ENCODE measurements at regions not wholly inside any gene's neighbourhood (a gene's known extent, or its start where the extent isn't known, plus 50 kb on each side); places are given as distances from the start of the nearest gene placed in this dataset.

DNA sequence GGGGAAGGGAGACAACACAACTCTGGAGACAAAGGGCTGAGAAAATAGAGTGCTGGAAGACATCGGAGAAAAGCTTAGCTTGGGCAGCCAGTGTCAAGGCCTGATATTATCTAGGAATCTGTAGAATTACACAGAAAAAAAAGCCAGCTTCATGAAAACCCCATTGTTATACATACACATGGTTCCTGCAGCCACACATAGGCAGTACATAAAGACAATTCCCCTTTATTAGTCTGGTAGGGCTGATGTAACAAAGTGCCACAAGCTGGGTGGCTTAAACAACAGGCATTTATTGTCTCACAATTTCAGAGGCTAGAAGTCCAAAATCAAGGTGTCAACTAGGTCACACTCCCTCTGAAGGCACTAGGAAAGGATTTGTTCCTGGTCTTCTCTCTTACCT lies 503.5 kb downstream of the MID1IP1 start:
- no peak for DNase-seq

DNA sequence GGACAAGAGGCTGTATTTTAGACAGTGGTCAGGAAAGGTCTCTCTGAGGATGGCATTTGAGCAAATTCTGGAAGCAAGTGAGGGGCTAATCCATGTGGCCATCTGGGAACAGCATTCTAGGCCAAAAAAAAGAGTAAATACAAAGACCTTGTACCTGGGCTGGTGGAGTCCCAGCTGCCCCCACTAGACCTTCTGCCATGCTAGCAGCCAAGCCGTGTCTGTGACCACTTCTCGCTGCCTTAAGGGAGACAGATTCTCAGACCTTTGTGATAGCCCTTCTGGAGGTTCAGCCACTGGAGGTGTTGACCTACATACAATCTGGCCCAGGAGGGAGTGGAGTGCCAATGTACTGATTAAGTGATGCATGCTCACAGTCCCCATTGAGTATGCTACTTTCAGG lies 506.2 kb downstream of the MID1IP1 start:
- DNase-seq: no peak

DNA sequence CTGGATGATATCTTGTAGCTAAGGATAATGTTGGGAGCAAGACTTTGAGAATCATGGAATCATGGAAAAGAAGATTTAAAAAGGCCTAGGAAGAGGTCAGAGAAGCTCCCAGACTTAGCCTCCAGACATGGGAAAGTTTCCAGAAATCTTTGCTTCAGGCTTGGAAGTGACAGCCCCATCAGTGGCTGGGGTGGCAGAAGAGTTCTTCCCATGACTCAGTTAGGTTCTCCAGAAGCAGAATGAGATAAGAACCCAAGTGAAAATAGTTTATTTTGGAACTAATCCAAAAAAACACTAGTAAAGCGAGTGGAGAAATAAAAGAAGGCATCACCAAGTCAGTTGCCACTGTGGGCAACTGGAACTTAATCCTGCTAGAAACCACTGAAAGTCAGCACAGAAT lies 506.9 kb downstream of the MID1IP1 start:
- DNase-seq: no peak

DNA sequence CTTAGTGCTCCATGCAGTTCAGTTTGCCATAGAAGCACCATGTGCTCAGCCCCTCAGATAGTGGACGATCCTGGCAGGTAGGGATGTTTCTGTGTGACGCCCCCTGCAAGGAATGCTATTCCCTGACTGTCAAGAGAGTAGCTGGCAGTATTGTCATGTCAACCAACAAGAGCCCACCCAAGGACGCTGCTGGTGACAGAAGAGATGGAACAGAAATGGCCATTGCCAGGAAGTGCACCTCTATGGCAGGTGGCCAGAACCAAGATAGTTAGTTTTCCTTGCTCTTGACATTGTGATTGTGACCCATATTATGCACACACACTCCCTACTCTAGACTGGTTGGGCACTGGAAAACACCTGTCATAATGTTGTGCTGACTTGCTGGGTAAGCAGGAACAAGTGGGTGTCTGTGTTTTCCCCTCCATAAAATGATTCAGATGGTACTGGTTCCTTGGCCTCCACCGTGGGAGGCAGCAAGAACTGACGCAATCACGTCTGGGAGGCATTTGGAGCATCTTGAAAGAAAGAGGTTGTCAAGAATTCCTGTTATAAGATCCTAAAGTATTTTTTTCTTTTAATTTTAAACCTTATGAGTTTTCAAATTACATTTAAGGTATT lies 507.9 kb downstream of the MID1IP1 start:
- DNase-seq: peak in 1 of 2 experiments; percentile 1

DNA sequence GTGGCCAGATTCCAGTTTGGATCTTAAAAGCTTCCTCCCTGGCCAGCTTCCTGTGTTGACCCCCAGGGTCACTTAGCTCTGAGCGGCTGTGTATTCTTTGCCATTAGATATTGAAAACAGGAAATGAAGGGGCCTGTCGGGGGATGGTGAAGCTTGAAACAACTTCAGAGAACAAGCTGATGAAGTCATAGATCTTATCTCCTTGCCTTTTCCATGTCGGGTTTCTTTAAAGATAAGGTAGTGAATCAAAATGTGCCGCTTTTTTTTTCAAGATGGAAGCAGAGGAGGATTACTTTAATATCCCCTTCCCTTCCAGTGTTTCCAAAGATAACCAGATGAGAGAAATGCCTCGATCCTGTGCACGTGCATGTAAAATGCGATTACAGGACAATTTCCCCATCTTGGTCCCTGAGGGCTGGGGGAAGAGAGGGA lies 508.5 kb downstream of the MID1IP1 start:
- no peak for DNase-seq

DNA sequence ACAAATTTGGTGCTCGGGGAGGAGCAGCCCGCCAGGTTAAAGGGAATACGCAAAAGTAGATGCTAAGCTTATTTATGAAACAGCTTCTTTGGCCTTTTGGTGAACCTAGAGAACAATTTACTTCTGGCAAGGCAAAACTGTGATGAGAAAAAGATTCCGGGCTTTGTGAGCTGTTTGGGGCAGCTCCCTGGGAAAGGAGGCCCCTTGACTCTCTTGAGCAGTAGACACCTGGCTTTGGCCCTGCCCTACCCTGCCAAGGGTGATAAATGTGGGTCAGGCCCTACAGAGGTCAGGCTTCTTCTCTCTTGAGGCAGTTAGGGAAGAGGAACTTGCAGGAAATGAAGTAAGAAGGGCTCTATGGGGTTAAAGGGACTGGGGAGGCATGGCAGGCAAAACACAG lies 509.6 kb downstream of the MID1IP1 start:
- DNase-seq: no peak

DNA sequence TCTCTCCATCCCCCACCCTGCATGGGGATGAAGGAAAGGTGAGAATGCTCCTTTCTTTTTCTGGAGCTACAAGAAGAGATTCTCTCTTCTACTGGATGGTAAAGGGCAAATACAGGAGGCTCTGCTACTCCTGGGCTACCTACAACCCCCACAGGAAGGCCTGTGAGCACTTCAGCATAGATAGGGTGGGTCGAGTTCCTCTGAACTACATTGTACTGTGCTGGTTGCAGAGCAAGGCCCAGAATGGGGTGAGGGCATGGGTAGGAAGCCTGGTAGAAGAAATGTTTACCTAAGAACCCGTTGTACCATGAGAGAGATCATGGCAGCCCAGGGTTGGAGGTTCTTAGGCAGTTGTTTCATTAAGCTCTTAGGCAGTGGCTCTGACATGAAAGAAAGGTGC lies 510.4 kb downstream of the MID1IP1 start:
- no peak for DNase-seq

DNA sequence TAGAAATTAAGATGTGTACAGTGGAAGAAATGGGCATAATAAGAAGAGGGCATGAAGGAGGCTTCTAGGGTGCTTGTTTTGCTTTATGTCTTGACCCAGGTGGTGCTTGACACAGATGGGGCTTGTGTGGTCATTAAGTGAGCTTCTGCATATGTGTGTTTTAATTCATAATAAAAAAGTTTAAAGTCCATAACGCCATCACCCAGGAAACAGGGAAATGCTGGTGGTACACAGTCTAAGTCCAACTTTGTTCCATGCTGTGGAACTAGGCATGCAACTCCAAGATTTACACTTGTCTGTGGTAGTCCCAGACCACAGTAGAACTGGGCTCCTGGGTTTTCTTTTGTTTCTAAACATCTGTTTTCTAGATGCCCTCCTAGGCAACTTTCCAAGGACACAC lies 511.9 kb downstream of the MID1IP1 start:
- no peak for DNase-seq

DNA sequence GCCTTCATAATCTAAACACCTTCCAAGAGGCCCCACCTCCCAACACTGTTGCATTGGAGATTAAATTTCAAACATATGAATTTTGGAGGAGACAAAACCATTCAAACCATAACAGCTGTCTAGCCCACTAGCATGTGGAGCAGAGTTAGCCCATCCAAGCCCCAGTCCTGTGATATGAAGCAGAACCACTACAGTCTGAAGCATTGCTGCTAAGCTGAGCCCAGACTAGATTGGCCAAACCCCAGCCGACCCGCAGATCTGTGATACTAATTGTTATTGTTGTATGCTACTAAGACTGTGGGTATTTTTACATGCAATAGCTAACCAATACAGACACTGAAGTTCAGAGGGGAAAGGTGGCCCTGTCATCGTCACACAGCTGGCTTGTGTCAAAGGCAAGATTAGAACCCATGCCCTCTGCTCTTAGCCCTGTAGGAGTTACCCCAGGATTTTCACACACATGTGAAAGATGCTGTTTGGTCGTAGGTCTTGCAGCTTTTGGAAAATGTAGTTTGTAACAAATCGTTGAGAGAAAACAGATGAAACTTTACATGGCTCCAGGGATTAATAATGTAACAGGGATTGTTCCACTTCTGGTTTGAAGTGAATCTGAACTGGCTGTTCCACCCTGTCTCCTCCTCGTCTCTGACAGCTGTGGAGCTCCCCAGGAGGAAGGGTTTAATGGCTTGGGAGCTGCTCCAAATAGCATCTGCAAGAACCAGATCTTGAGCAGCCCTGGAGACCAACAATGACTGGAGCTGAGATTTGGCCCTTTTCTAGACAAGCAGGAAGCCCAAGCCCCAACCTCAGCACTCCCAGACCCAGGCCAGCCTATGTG lies 517.5 kb downstream of the MID1IP1 start:
- no peak for DNase-seq

DNA sequence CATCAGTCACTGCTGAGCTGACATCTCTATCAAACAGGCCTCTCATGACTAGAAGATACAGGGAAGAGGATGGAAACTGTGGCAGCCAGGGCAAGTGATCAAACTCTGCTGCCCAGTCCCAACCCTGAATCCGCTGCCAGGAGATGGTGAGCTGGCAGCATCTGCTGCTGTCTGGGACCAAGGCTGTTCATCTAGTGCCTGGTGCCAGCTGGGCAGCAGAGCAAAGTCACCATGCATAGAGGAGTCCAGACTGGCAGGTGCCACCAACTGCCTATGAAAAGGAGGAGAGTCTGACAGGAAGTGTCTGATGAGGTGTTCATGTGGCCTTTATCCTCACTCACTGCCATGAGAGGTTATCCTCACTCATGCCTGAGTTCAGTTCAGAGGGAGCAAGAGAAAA lies 518.9 kb downstream of the MID1IP1 start:
- DNase-seq: peak in 1 of 2 experiments; percentile 6

DNA sequence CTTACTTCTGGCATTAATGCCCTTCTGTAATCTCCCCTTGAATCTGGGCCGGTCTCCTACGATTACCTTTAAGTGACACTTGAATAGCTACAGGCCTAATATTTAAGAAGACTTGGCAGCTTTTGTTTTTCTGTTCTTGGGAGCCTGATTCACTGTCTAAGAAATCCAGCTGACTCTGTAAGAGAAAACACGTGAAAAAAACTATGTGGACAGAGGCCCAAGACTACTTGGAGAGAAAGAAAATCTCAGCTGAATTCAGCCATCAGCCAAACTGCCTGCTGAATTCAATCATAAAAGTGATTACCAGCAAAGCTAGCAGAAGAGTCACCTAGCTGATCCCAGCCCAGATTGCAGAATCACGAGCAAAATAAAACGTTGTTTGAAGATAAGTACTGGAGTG lies 521.2 kb downstream of the MID1IP1 start:
- DNase-seq: no peak

DNA sequence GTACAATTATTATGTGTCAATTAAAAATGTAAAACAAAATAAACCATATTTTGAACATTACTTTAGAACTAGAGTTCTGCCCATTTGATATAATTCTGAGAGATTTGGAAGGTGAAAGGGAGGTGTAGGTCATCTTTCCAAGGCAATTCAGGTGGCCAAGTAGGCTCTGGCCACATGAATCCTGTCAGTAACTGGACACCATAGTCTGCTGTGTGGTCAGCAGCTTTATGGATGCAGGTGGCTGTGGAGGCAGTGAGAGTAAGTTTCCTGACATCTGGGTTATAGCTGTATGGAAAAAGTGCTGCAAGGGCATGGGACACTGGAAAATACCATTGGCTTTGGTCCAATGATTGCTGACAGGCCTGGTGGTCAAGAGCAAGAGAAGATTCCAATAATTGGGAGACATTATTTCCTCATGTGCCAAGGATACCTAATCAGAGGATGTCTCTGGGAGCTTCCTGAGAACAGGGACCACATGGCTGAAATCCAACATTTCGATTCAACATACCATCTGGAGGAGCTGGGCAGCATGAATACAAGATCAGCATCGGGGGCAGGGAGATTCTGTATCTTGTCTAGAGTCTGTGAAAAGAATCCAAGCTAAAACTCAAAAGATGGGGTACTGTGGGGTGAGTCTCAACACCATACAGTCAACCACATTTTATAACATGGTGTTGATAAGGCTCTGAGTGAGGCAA lies 523.1 kb downstream of the MID1IP1 start:
- DNase-seq: no peak

DNA sequence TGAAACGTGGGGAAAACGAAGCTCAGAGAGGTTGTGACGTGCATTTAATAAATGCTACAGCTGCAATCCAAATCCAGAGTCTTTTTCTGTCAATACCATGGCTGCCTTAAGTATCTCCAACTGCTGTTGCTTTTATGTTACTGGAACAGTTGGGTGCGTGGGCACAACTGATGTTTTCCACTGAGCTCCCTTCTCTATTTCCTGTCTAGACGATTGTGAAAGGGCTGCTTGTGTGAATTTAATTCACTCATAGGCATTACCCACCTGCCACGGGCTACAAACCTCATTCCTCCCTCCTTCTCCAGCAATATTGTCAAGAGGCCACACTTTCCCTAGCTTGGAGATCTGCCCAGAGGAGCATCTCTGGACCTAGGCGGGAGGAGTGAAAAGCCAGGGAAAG lies 526.0 kb downstream of the MID1IP1 start:
- no peak for DNase-seq

DNA sequence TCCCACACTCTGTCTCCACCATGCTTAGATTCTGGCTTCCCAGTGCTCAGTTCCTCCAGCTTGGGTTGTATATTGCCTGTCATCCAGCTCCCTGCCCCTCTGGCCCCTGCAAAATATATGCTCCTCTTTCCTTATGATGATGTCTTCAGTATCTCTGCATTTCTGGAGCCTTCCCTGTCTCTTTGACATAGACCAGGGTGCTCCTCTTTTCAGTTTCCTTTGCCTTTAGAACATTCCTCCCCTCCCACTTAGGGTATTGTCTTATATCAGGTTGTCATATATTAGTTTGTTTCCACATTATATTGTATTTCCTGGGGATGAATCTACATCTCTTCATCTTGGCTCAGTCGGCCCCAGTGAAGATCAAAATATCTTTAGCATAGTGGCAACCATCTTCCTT lies 526.4 kb downstream of the MID1IP1 start:
- no peak for DNase-seq

DNA sequence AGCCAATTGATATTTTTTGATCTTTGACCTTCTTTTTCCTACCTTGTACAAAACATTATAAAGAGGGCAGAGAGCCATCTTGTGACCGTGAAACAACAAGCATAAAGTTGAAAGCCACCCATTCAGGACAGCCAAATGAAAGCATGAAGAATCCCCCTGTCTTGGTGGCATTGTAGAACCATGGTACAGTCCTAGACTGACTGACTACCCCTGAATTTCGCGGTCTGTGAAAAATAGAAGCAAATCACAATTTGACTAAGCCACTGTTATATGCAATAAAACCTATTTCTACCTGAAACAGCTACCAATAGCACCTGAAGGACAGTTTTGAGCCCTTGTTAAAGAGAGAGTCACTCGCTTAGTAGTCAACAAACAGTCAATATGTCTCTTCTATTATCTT lies 527.4 kb downstream of the MID1IP1 start:
- no peak for DNase-seq

DNA sequence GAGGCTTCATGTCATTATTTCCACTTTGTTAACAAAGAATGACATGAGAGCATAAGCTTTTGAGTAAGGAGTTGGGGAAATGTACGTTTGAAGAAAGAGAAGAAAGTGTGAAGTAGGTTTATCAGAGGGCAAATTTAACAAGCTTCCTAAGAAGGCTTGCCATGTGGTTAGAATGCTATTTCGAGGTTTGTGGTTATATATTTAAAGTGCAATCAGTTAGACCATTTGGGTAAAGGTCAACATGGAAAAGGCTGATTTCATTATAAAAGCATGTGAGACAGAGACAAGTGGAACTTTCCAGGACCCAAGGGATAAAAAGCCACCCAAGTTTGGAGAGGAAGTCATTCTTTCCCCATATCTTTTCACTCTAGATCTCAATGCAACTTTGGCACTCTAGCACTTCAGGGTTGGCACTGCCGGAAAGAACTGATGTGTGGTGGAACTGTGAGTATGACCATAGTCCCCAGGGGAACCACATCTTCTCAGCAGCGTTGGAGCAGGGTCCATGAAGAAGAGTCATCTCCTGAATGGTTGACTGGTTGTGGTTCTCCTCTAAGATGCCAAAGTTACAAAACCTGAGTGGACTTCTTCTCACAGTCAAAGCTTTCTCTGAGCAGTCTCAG lies 529.9 kb downstream of the MID1IP1 start:
- no peak for DNase-seq

DNA sequence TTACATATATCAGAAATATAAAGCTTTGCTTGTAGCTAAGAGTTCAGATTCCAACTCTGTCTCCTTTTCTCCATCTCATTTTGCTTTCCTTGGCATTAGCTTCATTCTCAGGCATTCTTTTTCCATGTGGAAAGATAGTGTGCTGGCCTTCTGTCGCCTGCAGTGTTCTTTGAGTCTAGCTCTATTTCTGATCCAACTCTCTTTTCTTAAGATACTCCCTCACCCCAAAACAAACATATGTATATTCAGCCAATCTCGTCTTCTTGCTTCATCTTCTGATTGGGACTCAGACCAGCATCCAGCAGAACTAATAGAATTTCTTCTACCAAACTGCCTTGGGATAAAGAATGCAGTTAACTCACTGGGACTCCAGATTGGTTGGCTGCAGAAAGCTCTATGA lies 532.2 kb downstream of the MID1IP1 start:
- no peak for DNase-seq

DNA sequence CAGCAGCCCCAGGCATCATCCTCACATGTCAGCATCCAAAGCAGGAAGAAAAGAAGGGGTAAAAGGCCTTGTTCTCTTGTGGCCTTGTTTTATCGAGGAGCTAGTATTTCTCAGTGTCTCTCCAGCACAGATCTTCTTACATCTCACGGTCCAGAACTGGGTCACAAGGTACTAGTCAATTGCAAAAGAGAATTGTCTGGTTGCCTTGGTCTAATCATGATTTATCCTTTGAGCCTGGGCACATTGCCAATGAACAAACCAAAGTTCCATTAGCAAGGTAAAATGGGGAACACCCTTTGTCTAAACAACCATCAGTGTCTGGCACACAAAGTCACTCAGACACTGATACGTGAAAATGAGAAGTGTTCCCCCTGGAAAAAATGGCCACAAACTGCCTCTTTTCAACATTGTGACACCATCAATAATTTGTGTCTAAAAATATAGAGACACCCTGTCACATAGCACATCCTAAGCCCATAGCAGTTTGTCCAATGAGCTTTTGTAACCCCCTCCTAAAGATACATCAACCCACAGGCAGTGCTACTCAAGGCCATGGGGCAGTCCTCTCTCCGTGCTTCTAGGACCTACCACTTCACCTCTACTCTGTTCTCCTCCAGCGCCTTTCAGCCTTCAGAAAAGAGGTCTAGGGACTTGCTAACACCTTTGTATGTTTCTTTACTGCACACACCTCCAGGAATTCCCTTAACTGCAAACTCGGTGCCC lies 534.4 kb downstream of the MID1IP1 start:
- peak in 1 of 2 experiments; percentile 3 for DNase-seq

DNA sequence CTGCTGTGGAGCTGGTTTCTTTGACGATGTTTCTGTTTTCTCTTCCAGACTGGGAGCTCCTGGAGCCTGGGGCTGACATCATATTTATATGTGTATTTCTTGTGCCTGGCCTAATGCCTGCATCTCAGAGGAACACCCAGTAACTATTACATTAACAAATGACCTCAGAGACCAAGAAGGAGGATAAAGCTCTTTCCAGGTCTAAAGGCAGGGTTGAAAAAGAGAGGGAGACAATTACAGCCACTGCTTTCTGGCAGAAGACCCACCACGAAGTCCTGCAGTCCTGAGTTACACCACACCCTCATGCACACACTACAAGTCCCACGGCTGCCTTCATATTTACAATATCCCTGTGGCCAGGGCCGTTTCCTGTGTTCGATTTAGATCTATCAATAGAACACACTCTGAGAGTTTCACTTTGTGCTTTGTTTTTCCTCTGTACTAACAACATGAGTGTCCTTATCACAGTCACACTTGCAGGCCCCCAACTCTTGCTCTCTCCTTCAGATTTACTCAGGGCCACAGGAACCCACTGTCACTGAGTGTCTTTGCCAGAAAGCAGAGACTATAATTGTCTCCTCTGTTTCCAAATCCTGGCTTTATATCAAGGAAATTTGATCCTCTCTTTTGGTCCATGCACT lies 535.5 kb downstream of the MID1IP1 start:
- no peak for DNase-seq

DNA sequence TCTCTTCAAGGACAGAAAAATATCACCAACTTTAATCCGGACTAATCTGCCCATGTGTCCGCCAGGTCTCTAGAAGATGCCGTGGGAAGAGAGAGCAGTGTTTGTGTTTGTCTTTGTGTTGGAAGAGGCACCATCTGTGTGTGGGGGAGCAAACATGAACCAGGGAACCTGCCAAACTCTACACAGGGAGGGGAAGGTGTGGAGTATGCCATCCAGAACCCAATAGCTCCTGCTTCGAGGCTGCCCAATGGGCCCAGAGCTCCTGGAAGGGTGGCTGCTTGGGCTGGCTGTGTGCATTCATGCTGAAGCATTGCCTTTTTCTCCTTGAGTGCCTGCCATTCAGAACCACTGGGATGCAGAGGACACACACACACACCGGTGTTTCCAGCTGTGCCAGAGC lies 536.2 kb downstream of the MID1IP1 start:
- no peak for DNase-seq

DNA sequence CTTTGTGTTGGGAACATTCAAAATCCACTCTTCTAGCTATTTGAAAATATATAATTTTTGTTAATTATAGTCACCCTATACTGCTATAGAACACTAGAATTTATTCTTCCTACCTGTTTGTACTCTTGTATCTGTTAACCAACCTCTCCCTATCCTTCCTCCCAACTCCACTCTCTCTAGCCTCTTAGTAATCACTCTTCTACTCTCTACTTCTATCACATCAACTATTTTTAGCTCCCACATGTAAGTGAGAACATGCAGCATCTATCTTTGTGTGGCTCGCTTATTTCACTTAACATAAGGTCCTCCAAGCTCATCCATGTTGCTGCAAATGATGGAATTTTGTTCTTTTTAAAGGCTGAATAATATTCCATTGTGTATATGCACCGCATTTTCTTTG lies 537.3 kb downstream of the MID1IP1 start:
- DNase-seq: no peak

DNA sequence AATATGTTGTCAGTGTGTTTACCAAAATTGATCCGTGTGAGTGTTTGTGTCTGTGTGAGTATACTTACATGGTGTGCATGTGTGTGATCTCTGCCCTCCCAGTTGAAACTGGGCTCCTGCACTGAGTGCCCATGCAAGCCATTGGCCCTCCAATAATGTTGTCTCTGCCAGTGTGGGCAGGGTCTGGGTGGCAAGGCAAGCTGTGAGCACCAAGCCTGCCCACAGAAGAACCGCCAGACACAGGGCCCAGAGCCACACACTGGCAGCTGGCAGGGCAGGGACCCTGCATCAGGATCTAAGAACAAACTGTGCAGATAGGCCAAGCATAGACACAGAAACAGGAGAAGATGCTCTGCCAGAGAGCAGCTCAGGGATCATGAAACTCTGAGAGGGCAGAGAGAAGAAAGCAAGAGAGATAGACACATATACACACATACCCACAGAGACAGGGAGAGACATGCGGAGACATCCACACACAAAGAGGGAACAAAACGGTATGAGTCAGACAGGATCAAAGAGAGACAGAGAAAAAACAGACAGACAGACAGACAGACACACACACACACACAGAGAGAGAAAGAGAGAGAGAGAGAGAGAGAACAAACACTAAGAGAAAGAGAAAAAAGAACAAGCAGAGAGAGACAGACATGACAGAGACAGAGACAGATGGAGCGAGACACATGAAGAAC lies 555.0 kb downstream of the MID1IP1 start:
- no peak for DNase-seq

All from SHP77 (cell line).